ENCODE measurements at regions not wholly inside any gene's neighbourhood (a gene's known extent, or its start where the extent isn't known, plus 50 kb on each side); places are given as distances from the start of the nearest gene placed in this dataset.

DNA sequence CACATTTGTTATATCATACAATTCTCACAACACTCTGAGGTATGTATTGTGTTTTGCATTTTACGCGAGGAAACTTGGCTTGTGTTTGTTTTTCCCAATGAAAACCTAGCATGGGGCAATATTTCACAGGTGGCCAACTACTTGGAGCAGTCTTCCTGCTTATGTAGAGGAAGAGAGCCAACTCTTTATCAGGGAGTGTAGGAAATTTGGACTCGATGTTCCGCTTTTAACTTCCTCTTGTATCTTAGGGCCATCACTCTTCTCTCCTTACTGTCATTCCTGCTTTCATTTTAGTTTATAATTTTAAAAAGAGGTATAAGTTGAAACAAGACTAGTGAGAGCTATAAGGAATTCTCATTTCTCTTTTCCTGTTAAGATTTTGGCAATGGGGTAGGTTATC, 107.7 kb upstream of the RPS6KA3 start:
- in situ Hi-C loops (cut with MboI; ENCODE audit: low sequenced_read_pairs, unreplicated experiment), result no loop called here
- no peak for DNase-seq (ENCODE audit: low spot score)
- TF ChIP-seq, protein P1, sequence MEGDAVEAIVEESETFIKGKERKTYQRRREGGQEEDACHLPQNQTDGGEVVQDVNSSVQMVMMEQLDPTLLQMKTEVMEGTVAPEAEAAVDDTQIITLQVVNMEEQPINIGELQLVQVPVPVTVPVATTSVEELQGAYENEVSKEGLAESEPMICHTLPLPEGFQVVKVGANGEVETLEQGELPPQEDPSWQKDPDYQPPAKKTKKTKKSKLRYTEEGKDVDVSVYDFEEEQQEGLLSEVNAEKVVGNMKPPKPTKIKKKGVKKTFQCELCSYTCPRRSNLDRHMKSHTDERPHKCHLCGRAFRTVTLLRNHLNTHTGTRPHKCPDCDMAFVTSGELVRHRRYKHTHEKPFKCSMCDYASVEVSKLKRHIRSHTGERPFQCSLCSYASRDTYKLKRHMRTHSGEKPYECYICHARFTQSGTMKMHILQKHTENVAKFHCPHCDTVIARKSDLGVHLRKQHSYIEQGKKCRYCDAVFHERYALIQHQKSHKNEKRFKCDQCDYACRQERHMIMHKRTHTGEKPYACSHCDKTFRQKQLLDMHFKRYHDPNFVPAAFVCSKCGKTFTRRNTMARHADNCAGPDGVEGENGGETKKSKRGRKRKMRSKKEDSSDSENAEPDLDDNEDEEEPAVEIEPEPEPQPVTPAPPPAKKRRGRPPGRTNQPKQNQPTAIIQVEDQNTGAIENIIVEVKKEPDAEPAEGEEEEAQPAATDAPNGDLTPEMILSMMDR (IDR thresholded peaks at IDR 0.05; ENCODE audit: borderline replicate concordance, control extremely low read depth, extremely low read depth, insufficient read depth, missing control alignments), result no peak

DNA sequence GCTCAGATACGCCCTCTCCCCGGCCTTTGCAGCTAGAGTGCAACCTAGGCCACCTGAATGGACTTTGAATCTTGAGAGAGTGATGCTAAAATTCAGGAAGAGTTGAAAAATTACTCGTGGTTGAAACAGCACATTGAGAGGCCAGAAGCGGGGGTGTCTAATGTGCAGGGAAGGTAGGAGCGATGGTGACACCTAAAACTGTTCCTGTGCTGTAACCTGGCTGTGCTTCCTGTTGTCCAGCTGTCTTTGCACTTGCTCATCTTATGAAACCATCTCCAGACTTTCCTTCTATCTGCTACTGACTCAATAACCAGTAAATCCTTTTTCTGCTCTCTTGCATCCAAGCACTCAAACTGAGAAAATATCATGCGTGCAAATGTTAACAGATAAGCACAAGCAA, 106.4 kb upstream of the RPS6KA3 start:
- TF ChIP-seq, protein P1 (IDR thresholded peaks at IDR 0.05; ENCODE audit: borderline replicate concordance, control extremely low read depth, extremely low read depth, insufficient read depth, missing control alignments), result no peak
- DNase-seq (ENCODE audit: low spot score), result no peak
- in situ Hi-C loops (cut with MboI; ENCODE audit: low sequenced_read_pairs, unreplicated experiment), result no loop called here

- no peak for DNase-seq (ENCODE audit: low spot score)
- in situ Hi-C loops (cut with MboI; ENCODE audit: low sequenced_read_pairs, unreplicated experiment), result no loop called here
These were observed 105.8 kb upstream of the RPS6KA3 start for GRCh38 chrX:20372533-20372932.

DNA sequence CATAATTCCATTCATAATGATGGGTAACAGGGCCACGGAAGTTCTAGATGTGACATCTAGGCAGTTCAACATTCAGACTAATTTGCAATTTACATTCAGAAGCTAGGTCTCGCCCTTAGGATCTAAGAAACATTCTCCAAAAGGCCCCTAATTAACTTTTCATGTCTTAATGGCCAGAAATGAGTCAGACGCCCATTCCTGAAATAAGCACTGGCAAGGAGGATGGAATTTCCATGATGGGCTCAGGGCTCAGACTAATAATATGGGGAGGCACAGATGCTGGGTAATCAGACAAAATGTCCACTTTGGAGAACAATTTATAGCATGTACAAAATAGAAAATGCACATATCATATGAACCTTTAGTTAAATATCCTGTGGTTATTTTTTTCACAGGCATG, 102.8 kb upstream of the RPS6KA3 start:
- TF ChIP-seq, protein P1 (IDR thresholded peaks at IDR 0.05; ENCODE audit: borderline replicate concordance, control extremely low read depth, extremely low read depth, insufficient read depth, missing control alignments), result no peak
- DNase-seq (ENCODE audit: low spot score), result no peak
- in situ Hi-C loops (cut with MboI; ENCODE audit: low sequenced_read_pairs, unreplicated experiment), result no loop called here

More at GRCh38 chrX:20372533-20372932, 105.8 kb upstream of the RPS6KA3 start:
- TF ChIP-seq, protein P1 (IDR thresholded peaks at IDR 0.05; ENCODE audit: borderline replicate concordance, control extremely low read depth, extremely low read depth, insufficient read depth, missing control alignments), result no peak

- TF ChIP-seq, protein P1 (IDR thresholded peaks at IDR 0.05; ENCODE audit: borderline replicate concordance, control extremely low read depth, extremely low read depth, insufficient read depth, missing control alignments), result no peak
- in situ Hi-C loops (cut with MboI; ENCODE audit: low sequenced_read_pairs, unreplicated experiment), result no loop called here
- DNase-seq (ENCODE audit: low spot score), result no peak
These were observed 97.5 kb upstream of the RPS6KA3 start for GRCh38 chrX:20364238-20364637.

DNA sequence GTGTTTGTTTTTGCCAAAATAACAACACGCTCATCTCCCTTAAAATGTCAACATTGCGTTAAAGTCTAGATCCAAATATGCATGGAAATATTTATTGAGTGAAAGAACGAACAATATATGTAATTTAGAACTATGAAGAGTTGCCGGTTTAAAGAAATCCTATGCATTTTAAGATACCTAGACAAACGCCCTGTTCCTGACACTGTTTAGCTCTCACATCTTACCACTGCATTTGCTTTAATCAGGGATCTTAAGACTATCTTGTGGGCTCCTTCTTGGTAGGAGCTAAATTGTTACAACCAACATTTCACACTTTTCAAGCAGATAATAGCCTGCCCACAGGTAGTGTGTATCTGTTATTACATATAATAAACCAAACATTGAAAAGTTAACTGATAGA, 96.6 kb upstream of the RPS6KA3 start:
- in situ Hi-C loops (cut with MboI; ENCODE audit: low sequenced_read_pairs, unreplicated experiment), result no loop called here
- TF ChIP-seq, protein P1 (IDR thresholded peaks at IDR 0.05; ENCODE audit: borderline replicate concordance, control extremely low read depth, extremely low read depth, insufficient read depth, missing control alignments), result no peak
- no peak for DNase-seq (ENCODE audit: low spot score)
